H4 (cell line): ENCODE measurements at regions not wholly inside any gene's neighbourhood (a gene's known extent, or its start where the extent isn't known, plus 50 kb on each side); places are given as distances from the start of the nearest gene placed in this dataset.
"Not testable (repeated sequence)": the region's sequence is repeated elsewhere in the genome, so short reads cannot be mapped to it uniquely, and the experiment has no call there.

Experiments used
- DNase-seq: peaks from one replicate; pipeline ENCODE4 v3.0.0-alpha.2; 2015; ENCODE audit warnings: low spot score

DNA sequence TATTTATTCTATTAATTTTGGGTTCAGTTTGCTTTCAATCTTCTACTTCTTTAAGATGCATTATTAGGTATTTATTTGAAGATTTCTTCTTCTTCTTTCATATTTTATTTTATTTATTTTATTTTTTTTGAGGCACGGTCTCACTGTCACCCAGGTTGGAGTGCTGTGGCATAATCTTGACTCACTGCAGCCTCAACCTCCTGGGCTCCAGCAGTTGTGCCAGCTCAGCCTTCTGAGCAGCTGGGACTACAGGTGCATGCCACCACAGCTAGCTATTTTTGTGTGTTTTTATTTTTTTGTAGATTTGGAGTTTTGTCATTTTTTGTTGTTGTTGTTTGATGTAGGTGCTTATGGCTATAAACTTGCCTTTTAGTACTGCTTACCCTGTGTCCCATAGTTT, 543.2 kb upstream of the SGO1 start:
- no peak for DNase-seq

DNA sequence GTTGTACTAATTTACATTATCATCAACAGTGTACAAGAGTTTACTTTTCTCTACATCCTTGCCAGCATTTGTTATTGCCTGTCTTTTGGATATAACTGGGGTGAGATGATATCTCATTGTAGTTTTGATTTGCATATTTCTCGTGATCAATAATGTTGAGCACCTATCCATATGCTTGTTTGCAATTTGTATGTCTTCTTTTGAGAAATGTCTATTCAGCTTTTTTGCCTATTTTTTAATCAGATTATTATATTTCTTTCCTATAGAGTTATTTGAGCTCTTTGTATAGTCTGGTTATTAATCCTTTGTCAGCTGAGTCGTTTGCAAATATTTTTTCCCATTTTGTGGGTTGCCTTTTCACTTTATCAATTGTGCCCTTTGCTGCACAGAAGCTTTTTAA, 540.8 kb upstream of the SGO1 start:
- DNase-seq: no peak

DNA sequence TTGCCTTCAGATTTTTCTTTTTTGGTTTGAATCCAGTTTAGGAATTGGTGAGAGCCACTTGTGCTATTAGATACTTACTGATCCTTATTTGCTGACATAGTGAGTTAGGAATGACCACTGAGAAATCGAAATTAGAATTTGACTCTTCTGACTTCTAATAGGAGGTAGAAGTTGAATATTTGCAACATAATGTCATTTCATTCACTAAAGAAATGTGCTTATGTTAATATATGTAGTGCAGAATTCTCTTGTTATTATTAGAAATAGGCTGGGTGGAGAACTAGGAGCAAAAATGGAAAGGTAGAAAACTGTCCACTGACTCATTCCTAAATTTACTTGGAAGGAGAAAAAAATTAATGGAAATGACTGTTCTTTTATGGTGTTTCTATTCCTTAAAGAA, 538.2 kb upstream of the SGO1 start:
- no peak for DNase-seq

DNA sequence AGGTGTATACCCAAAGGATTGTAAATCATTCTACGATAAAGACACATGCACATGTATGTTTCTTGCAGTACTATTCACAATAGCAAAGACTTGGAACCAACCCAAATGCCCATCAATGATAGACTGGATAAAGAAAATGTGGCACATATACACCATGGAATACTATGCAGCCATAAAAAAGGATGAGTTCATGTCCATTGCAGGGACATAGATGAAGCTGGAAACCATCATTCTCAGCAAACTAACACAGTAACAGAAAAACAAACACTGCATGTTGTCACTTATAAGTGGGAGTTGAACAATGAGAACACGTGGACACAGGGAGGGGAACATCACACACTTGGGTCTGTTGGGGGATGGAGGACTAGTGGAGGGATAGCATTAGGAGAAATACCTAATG, 530.4 kb upstream of the SGO1 start:
- not testable (repeated sequence) for DNase-seq

DNA sequence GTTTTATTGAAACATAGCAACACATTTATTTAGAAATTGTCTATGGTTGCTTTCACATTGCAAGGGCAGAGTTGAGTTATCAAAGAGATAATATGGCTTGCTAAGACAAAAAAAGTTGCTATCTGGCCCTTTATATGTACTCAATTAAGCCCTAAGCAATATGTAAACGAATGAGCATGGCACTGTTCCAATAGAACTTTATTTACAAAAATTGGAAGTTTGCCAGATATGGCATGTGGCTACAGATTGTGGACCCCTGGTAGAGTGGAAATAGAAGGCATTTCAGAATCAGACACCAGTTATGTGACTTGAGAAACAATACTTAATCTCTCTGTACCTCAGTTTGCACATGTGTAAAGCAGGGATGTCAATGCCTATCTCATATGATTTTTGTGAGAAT, 515.6 kb upstream of the SGO1 start:
- DNase-seq: no peak

DNA sequence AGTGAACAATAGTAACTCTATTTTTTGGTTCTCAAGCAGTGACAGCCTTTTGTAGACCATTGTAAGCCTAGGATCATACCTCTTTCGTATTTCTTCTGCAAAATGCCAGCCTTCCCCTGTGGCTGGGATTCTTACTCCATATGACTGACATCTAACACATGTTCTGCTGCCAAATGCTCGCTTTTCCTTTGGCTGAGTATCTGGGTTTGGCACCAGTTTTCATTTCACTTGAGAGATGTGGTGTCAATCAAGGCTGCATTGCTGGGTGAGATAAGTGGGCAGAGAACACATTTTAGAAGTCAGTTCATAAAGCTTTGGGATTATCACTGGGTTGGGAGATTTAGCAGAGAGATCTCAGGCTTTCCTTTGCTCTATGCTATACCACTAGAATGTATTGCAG, 514.7 kb upstream of the SGO1 start:
- DNase-seq: no peak

DNA sequence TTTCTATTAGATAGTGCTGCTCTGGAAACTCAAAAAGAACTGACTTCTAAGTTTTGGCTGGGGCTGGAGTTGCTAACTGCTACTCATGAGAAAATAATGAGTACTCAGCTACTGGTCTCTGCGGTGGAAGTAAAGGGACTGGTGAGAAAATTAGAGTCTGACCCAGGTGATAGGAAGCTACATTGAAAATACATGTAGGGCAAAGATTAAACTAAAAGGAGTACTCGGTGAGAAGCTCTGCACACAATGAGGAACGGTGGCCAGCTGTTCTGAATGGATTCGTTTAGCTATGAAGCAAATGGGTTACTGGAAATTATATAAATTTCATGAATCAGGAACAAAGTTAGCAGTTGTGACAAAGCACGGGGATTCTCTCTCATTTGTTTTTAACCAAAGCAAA, 512.9 kb upstream of the SGO1 start:
- DNase-seq: no peak

DNA sequence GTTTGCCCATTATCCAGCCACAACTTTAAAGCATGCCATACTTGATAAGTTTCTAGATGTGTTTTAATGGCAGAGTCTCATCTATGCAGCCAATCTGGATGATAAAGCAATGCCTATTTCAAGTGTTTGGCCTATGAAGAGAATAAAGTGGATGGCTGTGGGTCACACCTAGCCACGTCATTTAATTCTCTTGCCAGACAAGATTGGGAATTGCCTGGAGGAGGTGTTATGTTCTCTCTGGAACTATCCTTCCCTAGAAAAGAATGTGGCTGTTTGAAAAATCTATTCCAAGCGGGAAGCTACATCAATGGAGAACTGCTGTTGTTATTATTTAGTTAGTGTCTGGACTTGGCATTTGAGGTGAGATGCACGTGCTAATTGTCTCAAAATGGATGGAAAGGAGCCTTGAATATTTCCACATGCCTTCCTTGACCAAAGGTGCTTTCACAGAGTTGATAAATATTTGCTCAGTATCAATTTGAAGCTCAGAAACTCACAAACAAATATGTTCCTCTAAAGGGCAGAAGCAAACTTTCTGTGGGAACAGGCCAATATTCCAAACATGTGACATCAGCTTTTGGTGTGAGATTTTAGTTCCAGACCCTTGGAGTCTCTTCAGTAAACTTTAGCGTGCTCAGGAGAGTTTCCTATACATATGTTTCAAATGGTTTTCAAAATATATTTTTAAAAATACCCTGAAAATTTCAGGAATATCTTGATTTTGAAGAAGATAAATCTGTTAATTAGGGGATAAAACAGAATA, 510.6 kb upstream of the SGO1 start:
- no peak for DNase-seq

DNA sequence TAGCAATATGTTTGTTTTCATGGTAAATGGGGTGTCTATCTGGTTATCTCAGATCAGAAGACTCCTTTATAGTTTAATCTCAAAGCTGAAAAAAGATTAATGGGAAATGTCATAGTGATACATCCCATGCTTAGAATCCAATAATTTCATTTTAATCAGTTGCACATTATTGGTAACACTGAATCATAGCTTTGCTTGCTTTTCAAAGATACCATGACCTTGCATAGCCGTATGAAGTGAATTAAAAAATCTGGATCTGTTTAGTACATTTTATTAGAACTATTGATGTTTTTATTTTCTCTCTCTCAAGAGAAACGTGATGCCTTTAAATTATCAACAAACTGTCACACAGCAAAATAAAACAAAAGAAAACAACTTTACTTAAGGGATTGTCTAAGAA, 506.7 kb upstream of the SGO1 start:
- DNase-seq: no peak

DNA sequence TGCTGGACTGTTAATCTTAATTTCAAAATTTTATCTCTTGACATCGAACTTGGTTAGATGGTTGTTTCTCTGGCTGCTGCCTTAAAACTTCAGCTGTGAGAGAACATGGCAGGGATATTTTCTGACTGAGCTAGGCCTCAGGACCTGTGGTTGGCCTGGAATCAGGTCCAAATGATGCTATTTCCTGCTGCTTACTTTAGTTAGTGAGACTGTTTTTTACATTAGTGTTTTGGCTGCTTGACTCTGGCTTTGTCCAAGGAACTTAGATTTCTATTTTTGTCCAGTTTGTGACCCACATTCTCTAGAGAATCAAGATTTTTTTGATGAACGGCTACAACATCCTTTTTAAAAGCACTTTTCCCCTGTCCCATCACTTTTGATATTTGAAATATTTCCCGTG, 497.9 kb upstream of the SGO1 start:
- peak; percentile 1 for DNase-seq

DNA sequence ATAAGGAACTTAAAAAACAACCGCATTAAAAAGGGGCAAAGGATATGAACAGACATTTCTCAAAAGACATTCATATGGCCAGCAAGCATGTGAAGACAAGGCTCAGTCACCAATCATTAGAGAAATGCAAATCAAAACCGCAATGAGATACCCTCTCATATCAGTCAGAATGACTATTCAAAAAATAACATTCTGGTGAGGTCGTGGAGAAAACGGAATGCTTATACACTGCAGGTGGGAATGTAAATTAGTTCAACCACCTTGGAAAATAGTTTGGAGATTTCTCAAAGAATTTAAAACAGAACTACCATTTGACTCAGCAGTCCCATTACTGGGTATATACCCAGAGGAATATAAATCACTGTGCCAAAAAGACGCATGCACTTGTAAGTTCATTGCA, 496.6 kb upstream of the SGO1 start:
- no peak for DNase-seq

DNA sequence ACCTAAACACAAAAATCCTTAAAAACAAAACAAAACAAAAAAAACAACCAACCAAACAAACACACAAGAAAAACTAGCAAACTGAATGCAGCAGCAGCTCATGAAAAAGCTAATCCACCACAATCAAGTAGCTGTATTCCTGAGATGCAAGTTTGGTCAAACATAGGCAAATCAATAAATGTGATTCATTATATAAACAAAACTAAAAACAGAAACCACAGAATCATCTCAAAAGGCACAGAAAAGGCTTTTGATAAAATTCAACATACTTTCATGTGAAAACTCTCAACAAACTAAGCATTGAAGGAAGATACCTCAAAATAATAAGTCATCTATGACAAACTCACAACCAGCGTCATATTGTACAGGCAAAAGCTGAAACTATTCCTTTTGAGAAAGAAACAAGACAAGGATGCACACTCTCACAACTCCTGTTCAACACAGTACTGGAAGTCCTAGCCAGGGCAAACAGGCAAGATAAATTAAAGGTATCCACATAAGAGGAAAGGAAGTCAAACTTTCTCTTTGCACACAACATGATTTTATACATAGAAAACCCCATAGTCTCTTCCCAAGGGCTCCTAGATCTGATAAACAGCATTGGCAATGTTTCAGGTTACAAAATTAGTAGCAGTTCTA, 495.1 kb upstream of the SGO1 start:
- no peak for DNase-seq

DNA sequence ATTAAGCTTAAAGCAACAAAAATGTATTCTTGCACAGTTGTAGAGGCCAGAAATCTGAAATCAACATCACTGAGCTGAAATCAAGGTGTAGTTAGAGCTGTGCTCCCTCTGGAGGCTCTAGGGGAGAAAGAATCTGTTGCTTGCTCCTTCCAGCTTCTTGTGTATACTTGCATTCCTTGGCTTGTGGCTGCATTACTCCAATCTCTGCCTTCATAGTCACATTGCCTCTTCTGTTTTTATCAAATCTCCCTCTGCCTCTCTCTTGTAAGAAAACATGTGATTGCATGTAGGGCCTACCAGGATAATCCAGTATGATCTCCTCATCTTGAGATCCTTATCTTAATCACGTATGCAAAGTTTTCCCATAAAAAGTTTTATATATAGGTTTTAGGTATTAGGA, 487.9 kb upstream of the SGO1 start:
- DNase-seq: no peak

DNA sequence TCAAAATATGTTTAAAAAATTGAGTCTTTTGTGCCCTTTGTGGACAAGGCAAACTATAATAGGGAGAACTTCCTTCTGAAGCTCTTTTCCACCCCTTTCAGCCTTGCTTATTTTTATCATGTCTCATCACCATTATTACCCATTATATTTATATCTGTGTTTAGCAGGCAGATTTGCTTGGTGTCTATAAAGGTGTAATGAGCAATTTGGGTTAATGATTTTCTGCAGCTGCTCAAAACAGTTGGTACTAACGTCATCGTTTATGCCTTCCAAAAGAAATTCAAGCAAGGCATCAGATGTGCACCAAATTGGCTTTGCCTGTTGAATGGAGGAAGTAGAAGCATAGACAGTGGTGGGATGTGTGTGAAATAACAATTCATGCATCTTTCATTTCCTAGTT, 483.7 kb upstream of the SGO1 start:
- DNase-seq: no peak

DNA sequence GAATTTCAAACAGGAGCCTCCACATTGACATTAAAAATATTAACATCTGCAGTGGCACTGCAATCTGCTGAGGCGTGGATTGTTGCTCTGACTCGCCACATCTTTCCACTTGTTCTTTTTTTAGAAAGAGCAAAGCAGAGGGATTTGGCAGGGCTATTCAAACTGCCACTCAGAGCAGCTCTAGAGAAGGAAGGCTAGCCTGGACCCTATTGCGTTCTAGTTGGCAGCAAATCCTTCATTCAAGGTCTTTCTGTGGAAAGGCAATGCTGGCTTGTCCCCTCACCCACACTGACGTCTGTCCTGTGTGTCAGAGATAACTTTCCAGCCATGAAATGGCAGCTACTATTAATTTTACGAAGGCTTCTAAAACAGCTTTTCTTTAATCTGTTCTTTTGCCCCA, 483.2 kb upstream of the SGO1 start:
- DNase-seq: no peak

DNA sequence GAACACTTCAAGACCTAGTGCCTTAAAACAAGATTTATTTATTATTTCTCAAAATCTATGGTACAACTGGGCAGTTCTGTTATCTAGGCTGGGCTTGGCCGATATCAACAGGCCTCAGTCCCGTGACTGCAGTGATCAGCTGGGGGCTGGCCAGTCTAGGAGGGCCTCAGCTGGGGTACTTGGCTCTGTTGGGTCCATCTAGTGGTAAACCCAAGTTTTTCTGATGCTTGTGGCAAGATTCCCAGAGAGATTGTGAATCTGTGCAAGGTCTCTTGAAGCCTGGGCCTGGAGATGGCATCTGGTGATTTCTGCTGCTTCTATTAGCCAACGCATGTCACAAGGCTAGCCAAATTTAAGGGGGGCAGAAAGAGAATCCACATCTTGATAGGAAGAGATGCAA, 482.4 kb upstream of the SGO1 start:
- DNase-seq: peak; percentile 4

DNA sequence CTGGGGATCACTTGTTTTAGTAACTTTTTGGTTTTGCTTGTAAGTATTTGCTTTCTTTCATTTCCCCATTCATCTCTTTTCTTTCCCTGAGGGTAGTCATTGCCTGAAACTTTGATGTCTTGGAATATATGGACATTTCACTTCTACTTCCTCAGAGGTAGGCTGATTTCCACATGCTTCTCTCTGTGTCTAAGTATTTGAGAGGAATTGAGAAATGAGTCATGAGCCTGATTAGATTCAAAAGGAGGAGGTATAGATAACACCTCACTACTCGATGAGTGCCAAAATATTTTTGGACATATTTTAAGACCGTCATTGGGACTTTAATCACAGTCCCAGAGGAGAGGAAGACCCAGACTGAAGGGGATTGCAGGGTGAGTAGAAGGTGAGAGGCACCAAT, 480.1 kb upstream of the SGO1 start:
- no peak for DNase-seq

DNA sequence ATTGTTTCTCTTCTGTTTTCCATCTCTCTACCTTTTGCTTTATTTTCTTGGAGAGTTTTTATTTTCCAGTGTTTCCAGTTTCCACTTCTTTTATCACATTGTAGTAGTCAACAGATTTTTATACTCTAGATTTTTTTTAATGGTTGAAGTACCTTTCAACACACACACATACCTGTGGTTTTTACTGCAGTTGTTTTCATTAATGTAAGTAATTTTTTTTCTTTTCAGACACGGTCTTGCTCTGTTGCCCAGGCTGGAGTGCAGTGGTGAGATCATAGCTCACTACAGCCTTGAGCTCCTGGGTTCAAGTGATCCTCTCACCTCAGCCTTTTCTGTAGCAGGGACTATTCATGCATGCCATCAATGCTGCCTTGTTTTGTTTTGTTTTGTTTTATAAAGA, 472.5 kb upstream of the SGO1 start:
- DNase-seq: no peak

DNA sequence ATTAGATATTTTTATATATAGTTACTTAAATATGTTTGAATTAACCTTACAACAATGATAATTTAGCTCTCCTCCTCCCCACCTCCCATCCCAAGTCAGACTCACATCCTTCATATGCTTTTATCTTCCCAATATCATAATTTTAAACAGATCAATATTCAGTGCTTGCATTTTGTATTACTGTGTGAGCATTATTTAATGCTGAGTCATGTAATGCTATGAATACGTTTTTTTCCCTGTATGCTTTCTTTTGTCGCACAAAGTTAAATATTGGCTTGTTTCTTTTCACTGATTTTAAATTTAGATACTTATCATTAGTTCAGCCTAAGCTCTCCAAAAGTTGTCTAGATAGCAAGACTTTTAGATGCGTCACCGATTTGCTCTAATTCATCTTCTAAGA, 471.6 kb upstream of the SGO1 start:
- no peak for DNase-seq

DNA sequence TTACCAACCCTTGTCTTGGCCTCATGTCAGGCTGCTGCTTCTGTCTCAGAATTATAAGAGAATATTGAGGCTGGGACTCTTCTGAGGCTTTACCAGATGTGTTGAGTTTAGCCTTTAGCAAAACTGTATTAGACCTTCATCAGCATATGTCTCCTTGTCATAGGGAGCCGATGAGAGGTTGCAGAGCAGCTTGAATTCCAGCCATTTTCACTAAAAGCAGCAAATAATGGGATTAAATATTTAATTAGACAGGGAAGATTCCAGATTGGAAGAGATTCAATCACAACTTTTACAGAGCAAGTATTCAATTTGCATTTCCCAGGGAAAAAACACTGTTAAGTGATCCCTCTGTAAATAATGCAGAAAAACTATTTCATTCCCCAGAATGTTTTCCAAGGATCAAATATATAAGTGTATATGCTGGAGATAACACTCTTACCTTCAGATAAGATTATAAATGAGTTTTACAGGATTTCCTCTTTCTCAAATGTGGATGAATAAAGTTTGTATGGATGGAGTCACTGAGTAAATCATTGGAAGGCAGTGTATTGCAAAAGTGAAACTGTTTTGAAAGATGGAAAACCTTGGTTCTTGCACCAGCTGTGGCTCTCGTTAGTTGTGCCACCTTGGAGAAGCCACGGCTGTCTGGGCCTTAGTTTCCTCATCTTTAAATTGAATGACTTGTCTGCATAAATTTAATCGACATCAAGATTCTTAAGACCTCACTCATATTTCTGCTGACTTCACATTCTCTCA, 466.4 kb upstream of the SGO1 start:
- DNase-seq: no peak

DNA sequence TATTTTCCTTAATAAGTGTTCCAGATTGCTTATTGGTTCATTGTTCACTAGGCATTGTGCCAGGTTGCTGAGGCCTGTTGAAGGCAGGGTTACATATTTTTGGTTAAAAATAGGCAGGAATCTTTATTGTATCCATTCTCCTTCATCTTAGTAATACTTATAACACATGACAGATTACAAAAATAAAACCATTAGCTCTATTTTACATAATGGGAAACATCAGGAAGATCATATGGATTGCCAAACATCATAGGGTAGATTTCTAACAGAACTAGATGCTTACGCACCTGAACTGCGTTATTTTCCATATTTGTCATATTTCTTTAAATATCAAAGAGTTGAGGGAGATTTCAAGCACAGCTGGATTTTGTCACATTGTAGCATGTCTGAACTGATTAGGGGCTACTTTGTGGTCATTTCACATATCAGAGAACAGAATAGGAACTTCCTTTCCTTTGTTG, 462.9 kb upstream of the SGO1 start:
- no peak for DNase-seq

DNA sequence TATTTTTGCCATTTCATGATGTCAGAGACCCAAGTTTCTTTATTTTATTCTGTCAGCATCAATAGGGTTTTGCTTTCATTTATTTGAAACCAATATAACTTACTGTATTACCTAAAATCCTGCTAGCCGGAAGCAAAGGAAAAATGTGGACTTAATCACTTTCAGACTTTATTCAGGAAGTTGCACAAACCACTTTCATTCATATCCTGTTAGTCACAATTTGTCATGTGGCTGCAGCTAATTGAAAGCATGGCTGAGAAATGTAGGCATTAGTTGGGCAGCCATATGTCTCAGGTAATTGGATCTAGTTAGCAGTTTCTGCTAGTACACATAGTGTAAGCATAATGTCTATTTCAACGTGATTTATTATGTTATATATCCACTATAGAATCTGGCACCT, 462.3 kb upstream of the SGO1 start:
- peak; percentile 5 for DNase-seq

DNA sequence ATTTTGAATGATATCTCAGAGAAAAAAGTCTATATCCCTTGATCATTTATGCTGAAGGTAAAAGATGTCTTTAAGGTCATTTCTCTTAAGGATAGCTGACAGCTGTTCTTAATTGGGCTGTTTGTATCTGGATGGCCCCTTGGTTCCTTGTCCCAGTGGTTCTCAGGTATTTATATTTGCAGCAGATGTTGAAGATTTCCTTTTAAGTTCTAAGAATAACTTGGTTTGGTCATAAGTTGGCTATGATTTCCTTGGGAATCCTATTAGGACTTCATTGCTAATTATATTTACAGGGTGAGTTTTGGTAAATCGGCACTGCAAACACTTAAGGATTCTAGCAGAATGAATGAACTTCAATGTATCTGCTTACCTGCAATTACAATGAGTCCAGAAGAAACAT, 460.4 kb upstream of the SGO1 start:
- DNase-seq: no peak
